GM19395 (cell line): ENCODE measurements at regions not wholly inside any gene's neighbourhood (a gene's known extent, or its start where the extent isn't known, plus 50 kb on each side); places are given as distances from the start of the nearest gene placed in this dataset.
"Not testable (repeated sequence)": the region's sequence is repeated elsewhere in the genome, so short reads cannot be mapped to it uniquely, and the experiment has no call there.

ENCODE experiments used
- ATAC-seq: cut with Tn5 transposase; IDR thresholded peaks from one replicate; pipeline ENCODE4 v1.9.1; 2021; ENCODE audit warnings: mild to moderate bottlenecking, moderate library complexity; ENCODE audit not compliant: unreplicated experiment

DNA sequence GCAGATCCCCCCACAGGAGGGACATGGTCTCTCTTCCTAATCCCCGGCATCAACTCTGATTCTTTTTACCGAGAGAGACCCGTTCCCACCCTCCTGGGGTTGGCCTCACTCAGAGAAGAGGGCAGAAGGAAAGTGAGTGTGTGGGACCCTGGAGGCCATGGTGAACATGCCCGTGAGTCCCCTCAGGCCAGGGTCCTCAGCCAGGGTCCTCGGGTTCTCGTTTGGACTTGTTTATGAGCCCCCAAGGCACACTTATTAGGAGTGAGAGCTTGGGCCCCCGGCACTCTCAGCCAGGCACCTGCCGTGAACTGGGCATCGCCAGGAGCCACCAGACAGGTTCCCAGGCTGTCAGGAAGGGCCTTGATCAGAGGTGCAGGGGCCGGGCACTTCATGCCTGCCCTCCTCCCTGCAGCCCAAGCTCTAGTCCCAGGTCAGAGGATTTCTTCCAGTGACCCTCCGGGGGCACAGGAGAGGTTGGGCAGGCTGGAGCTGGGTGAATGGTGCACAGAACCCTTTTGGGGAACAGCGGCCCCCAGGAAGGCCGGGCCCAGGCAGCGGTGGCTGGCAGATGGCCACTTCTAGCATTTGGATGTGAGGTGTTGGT is 122.6 kb downstream of the CRYAA start:
- ATAC-seq = no peak

DNA sequence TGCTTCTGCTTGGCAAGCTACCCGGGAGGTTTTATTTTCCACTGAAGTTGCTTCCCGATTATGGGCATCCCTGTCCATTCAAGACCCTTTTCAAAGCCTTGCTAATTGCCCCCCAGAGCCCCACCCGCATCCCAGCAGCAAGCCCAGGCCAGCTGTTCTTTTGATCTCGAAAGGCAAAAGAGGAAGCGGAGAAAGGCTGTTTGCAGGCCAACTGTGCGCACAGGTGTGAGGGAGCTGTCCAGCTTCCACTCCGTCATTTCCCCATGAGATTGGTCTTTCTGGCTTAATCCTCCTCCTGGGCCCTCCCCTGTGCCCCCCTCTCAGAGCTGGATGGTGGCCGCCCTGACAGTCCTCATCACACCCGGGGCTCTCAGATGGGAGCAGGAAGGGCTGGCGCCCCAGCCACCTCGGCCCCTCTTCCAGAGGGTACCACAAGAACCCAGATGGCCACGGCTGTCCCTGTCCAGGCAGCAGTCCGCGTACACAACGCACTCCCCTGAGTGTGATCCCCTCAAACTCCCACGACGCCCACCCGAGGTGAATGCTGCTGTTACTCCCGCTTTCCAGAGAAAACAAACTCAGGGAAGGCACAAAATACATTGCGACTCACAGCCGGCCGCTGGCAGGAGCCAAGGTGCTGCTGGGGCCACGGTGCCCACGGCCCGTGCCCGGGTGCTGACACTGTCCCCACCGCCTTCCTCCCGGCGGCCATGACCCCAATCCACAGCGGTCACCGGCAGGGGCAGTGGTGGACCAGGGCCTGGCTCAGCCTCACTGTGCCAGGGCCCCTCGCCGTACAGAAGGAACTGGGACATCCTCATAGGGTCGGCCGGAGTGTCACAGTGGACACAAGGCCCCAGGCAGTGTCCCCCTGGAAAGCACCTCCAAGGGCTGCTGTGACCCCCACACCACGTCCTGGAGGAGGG is 121.9 kb downstream of the CRYAA start:
- ATAC-seq = no peak

DNA sequence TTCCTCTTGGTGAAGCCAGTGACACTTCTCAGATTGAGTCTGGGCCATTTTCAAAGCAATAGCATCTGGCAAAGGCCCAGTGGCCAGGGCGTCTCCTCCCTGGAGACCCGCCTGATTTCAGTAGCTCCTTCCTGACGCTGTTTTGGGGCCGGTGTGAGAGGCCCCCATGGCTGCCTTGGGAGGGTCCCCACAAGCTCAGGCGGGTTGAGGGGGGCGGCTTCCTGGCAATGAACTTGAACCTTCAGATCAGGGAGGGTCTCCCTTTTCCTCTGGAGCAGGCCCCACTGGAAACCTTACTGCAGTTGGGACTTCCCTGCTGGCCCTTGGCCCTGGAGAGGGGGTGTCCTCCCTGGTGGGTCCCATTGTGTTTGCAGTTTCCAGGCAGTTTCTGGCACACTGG is 121.2 kb downstream of the CRYAA start:
- no peak for ATAC-seq

DNA sequence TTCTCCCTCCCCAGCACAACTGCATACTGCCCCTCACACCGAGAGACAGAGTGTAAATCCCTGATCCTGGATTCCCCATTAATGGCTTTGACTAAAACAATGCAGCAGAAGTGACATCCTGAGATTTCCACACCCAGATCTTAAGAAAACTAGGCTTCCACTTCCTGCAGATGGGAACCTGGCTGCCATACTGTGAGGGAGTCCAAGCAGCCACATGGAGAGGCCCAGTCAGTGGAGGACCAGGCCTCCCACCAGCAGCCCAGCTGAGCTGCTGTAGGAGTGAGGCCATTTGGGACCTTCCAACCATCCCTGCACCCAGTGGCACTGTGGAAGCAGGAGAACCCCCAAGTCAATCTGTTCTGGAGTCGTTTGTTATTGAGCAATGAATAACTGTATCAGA is 120.6 kb downstream of the CRYAA start:
- no peak for ATAC-seq

DNA sequence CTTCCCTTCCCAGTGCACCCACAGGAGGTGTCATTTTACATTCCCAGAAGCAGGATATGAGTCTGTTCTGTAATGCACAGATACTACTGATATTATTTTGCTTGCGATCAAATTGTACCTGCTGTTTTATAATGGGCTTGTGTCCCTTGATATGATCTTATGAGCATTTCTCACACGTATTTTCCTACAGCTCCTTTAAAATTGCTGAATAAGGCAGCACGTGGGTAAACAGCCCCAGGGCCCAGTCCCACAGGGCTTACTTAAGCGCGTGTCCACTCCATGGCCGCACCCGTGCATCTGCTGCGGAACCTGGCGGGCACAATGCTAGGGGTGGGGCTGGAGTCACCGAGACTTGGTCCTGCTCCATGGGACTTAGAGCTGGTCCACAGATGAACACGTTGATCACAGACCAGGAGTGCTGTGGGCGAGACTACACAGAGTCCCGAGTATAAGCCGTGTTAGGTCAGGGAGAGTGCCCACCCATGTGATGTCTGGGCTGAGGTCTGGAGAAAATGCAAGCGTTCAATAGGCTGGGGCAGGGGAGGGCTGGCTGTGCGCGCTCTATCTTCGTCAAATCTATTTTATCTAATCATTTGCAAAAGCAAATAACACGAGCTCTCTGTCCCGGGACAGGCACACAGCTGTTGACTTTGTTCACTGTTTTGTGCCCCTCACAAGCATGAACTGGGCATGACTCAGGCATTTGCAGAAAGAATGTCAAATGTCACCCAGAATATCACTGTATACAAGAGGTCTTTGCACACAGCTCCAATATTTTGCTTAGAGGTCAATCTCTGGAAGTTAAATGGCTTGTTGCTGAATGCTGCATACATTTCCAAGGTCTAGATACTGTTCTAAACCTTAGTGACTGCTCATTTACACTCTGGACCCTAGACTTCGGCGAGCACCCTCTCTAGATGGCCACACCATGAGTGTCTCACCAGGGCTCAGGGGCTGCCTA is 119.3 kb downstream of the CRYAA start:
- no peak for ATAC-seq

DNA sequence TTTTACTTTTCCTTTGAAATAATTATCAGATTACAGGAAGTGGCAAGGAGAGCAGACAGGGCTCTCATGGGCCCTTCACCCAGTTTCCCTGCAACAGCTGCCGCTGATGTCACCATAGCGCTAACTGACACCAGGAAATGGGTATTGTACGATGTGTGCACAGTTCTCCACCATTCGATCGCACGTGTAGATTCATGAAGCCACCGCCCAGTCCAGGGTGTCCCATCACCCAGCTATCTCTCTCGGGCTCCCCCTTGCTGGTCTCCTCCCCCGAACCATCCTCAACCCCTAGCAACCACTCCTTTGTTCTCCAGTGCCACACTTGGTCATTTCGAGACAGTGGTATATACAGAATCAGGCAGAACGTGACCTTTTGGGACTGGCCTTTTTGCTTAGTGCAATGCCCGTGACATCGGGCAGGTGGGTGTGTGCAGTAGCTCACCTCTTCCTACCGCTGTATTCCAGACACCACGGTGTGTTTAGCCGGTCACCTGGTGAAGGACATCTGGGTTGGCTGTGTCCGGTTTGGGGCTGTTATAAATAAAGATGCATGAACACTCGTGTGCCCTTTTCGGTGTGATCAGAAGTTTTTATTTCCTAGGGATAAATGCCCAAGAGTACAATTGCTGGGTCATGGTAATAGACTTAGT is 118.4 kb downstream of the CRYAA start:
- no peak for ATAC-seq

DNA sequence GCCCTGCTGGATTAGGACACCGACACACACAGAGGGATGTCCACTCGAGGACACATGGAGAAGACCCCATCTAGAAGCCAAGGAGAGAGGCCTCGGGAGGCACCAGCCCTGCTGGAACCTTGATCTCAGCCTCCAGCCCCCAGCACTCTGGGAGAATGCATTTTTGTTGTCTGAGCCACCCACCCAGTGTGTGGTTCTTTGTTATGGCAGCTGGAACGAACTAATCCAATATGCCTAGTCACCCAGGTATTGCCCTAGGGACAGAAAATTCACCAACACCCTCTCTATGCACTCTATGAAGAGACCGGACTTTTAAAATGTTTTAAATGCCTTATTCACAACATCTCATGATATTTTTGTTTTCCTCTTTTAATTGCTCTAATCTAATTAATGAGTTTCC is 117.4 kb downstream of the CRYAA start:
- no peak for ATAC-seq

DNA sequence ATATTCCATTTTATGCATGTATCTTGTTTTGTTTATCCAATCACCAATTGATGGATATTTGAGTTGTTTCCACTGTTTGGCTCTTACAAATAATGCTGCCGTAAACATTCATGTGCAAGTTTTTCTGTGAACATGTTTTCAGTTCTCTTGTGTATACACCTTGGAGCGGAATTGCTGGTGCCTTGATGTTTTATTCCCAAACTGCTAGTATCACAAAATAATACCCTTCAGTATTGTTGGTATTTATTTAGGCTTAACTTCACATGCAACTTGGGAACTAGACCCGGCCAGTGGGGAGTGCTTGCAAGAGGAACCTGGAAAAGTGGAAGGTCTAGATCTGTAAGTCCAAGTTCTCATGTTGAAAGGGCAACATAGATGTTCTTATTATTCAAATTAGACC is 115.9 kb downstream of the CRYAA start:
- no peak for ATAC-seq

DNA sequence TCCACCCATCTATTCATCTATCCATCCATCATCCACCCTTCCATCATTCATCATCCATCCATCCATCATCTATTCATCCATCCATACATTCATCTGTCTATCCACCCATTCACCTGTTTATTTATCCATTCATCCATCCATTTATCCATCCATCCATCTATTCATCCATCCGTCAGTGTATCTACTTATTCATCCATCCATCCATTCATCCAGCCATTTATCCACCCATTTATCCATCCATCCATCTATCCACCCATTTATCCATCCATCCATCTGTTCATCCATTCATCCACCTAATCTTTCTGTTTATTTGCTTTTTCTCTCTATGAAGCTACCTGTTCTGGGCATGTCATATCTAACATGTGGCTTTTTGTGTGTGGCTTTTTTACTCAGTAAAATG is 115.4 kb downstream of the CRYAA start:
- no peak for ATAC-seq

DNA sequence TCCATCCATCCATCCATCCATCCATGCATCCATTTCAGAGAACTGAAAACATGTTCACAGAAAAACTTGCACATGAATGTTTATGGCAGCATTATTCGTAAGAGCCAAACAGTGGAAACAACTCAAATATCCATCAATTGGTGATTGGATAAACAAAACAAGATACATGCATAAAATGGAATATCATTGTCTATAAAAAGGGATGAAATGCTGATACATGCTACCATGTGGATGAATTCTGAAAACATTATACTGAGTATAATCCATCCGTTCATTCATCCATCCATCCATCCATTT is 115.1 kb downstream of the CRYAA start:
- ATAC-seq = not testable (repeated sequence)

DNA sequence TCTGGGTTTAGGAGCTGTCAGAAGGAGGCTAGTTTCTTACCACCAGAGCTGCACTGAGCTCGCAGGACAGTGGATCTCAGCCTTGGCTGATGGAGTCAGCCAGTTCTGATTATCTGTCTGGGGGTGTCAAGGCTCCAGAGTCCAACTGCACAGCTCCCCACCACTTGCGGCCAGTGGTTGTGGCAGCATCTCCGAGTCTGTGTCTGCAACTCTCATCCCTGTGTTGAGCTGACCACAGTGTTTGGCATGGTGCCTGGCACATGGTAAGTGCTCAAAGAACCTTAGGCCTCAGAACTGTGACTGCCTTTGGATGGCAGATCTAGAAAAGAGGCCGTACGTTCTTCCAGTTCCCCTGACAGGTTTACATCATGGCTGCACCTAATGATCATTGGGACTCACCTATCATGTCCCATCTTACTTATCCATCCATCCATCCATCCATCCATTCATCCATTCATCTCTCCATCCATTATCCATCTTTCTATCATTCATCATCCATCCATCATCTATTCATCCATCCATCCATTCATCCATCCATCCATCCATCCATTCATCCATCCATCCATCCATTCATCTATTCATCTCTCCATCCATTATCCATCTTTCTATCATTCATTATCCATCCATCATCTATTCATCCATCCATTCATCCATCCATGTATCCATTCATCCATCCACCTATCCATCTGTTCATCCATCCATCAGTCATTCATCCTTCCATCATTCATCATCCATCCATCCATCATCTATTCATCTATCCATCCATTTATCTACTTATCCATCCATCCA is 114.5 kb downstream of the CRYAA start:
- no peak for ATAC-seq

DNA sequence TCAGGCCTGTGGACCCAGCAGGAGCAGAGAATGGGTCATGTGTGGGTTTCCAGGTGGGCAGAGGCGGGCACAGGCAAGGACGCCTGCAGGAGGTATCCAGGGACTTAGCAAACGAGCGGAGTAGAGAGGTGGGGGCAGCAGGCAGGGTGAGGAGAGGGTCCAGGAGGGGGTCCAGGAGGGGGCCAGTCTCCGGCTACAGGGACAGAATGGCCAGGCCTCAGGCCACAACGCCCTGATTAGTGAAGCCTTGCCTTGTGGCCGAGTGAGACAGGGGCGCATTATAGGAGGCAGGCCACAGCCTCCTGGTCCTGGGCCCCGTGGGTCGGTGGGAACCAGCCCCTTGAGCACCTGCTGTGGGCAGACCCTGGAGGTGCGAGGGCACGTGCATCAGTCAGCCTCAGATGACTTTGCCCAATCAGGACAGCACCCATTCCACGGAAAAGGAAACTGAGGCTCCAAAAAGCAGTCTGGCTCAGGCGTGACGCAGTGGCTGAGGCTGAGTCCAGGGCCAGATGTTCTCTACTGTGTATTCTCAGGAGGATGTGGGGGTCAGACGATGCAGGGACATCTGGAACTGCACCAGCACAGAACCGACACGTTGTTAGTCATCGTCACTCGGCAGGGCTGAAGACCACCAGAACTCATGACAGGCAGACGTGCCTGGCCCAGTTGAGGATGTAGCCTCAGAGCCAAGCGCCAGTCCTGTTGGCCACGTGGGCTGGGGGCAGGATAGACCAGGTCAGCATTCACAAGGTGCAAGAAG is 113.7 kb downstream of the CRYAA start:
- ATAC-seq = no peak

DNA sequence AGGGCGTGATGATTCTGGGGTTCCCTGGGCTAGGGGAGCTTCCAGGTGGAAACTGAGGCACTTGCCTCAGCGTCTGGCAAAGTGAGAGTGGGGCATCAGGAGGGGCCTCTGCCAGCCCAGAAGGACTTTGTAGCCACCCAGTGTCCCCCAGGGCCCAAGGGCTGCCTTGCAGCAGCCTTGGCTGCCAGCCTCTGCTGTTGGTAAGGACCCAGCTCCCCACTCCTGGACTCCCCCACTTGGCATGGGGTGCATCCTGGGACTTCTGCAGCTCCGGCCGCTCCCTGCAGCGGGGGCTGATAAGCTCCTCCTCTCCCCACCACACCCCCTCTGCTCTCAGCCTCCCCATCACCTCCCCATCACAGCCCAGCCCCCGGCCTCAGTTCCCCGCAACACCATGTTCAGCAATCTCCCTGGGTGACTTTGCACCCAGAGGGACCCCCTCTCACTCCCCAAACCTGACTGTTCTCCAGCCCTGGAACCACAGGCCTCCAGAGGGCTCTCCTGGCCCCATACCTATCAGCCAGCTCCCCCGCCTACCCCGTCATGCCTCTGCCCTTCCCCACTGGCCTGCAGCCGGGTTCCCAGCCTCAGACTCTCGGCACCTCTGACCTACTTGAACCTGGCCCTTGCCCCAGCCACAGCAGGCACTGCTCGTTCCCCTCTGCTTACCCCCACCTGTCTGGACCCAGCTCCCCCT is 113.0 kb downstream of the CRYAA start:
- no peak for ATAC-seq

DNA sequence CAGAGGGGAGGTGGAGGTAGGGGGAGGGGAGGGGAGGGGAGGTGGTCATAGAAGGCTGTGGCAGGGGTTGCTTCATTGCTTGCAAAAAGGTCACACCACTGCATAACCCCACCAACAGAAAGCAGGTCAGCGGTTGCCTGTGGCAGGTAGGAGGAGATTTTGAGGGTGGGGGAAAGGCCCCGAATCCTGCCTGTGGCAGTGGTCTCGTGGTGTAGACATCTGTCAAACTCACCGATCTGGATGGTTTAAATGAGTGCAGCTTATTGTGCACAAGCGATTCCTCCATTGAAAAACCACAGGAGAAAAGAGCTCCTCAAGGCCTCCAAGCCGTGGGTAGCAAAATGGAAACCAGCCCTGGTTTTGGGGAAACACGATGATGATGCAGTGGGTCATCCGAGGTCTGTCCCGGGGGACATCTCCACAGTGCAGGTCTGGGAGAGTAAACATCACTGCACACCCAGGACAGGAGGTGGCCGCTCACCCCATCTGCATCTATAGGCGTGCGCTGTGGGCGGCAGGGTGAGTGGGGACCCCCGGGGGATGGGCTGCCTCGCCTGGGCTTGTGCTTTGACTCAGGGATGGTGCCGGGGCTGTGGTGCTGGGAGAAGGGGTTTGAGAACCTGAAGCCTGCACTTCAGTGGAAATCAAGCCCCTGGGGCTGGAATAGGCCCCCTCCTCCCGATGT is 112.3 kb downstream of the CRYAA start:
- ATAC-seq = no peak

DNA sequence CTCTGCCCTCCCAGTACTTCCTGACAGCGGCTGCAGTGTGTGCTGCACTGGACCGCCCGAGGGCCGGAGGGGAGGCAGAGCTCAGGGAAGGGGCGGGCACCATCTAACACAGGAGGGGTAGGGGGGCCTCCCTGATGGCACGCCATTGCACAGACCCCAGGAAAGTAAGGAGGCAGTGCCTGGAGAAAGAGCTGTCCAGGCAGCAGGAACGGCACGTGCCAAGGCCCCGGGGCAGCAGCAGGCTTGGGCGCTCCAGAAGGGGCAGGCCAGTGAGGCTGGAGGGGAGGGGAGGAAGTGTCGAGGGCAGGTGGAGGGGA is 110.7 kb downstream of the CRYAA start:
- ATAC-seq = no peak

DNA sequence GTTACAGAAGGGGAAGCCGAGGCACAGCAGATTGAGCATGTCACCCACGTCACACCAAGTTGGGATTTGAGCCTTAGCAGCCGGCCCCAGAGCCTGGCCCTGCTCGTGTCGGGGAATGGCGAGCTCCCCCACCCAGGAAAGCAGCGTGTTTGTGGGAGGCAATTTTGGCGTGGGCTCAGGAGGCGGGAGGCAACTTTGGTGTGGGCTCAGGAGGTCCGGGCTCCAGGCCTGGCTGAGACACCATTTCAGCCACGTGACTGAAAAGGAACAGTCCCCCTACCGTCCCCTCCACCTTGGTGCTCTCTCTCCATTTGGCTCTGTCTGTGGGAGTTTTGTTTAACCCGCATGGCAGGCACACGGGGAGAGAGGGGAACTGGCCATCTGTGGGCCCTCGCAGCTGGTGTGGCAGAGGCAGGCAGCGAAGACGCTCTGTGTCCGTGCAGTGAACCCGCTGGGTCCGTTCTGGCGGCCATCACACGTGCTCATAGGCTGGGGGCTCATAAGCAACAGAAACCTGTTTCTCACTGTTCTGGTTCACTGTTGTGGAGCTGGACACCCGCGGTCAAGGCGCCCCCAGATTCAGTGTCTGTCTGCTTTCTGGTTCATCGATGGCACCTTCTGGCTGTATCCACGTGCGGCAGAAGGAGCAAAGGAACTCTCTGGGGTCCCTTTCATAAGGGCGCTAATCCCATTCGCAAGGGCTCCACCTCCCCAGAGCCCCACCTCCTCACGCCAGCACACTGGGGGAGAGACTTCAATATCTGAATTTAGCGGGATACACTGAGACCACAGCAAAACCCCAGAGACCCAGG is 110.2 kb downstream of the CRYAA start:
- ATAC-seq = no peak

DNA sequence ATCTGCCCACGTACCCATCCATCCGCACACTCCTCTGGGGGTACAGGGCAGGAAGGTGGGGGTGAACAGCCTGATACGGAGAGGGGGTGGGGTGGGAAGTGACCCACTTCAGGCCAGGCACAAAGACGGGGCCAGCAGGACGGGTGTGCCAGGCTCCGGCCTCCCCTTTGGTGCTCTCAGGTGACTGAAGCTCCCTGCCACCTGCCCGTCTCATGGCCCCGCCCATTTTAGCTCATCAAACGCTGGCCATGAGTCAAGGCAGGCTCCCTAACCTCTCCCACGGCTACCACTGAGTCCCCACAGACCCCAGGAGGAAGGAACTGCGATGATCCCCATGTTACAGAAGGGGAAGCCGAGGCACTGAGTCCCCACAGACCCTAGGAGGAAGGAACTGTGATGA is 109.6 kb downstream of the CRYAA start:
- no peak for ATAC-seq
